OCI-LY3 (cell line): ENCODE measurements at regions not wholly inside any gene's neighbourhood (a gene's known extent, or its start where the extent isn't known, plus 50 kb on each side); places are given as distances from the start of the nearest gene placed in this dataset.

Experiments used
- H2AFZ ChIP-seq: fragments of 200-600, 300-600 bp; shearing (Covaris generic); 2 replicates; pipeline ENCODE4 v1.6.0; 2014; ENCODE audit warnings: antibody characterized with exemption, low read depth, low read length
- H3K27ac ChIP-seq: fragments of 200-600, 300-600 bp; sonication (generic); 2 replicates; pipeline ENCODE4 v1.5.1; 2014; ENCODE audit warnings: mild to moderate bottlenecking, low read length, moderate library complexity, mixed read lengths
- H3K27me3 ChIP-seq: fragments of 200-600, 300-600 bp; sonication (generic); 2 replicates; pipeline ENCODE4 v1.6.1; 2014; ENCODE audit warnings: low read depth, low read length, mixed read lengths
- H3K36me3 ChIP-seq: fragments of 200-600, 300-600 bp; sonication (generic); replicated peaks from 2 replicates; pipeline ENCODE3; 2014; ENCODE audit warnings: low read depth, low read length, mixed read lengths
- H3K4me1 ChIP-seq: fragments of 300-600, 200-600 bp; sonication (generic); 2 replicates; pipeline ENCODE4 v1.6.1; 2014; ENCODE audit warnings: low read length, mixed read lengths
- H3K4me2 ChIP-seq: fragments of 200-600, 300-600 bp; sonication (generic); 2 replicates; pipeline ENCODE4 v1.6.1; 2014; ENCODE audit warnings: low read length, mixed read lengths
- H3K4me3 ChIP-seq: fragments of 300-600, 200-600 bp; sonication (generic); 2 replicates; pipeline ENCODE4 v1.5.1; 2014; ENCODE audit warnings: antibody characterized with exemption, mild to moderate bottlenecking, low read length, moderate library complexity
- H3K79me2 ChIP-seq: fragments of 300-600, 200-600 bp; shearing (Covaris generic); 2 replicates; pipeline ENCODE4 v1.6.1; 2014; ENCODE audit warnings: mild to moderate bottlenecking, low read length, mixed read lengths
- H3K9ac ChIP-seq: fragments of 300-600, 200-600 bp; shearing (Covaris generic); 2 replicates; pipeline ENCODE4 v1.6.0; 2014; ENCODE audit warnings: mild to moderate bottlenecking, low read length, moderate library complexity
- H3K9me3 ChIP-seq: fragments of 200-600, 300-600 bp; shearing (Covaris generic); 2 replicates; pipeline ENCODE4 v1.6.1; 2014; ENCODE audit warnings: low read length, mixed read lengths; ENCODE audit not compliant: insufficient read depth
- H4K20me1 ChIP-seq: fragments of 200-600, 300-600 bp; sonication (generic); 2 replicates; pipeline ENCODE4 v1.6.1; 2016; ENCODE audit warnings: low read length, mixed read lengths; ENCODE audit not compliant: insufficient read depth
- CTCF ChIP-seq: fragments of 200-600, 300-600 bp; sonication (generic); IDR thresholded peaks from 2 replicates; pipeline ENCODE4 v1.5.1; 2014; ENCODE audit warnings: antibody characterized with exemption, low read length, low read depth
- EZH2phosphoT487 ChIP-seq: fragments of 200-600 bp; shearing (Covaris generic); IDR thresholded peaks from 2 replicates; pipeline ENCODE4 v1.6.1; 2018; ENCODE audit warnings: antibody characterized with exemption, mixed run types, low read depth

GRCh38 chr5:81908044-81908443 is 63.8 kb upstream of the ATG10 start:
- Histone ChIP-seq H3K4me2 (no peak overlapping the region), H3K27me3 (no peaks in the 10 kb centered on the region), H3K4me3 (no peak overlapping the region), H4K20me1 (no peaks in the 10 kb centered on the region), H3K9ac (no peak overlapping the region), H3K9me3 (no peaks in the 10 kb centered on the region), H2AFZ (no peak overlapping the region), H3K4me1 (peaks cover 9% of the 10 kb centered on the region), H3K79me2 (no peaks in the 10 kb centered on the region), H3K36me3 (no peaks in the 10 kb centered on the region), H3K27ac (no peak overlapping the region)
- TF ChIP-seq EZH2phosphoT487, result no peak
- no peak for TF ChIP-seq CTCF

- Histone ChIP-seq H3K4me1 (peaks cover 9% of the 10 kb centered on the region), H3K9me3 (no peaks in the 10 kb centered on the region), H3K27me3 (no peaks in the 10 kb centered on the region), H2AFZ (no peak overlapping the region), H4K20me1 (no peaks in the 10 kb centered on the region), H3K36me3 (no peaks in the 10 kb centered on the region), H3K4me3 (no peak overlapping the region), H3K27ac (no peak overlapping the region), H3K9ac (no peak overlapping the region), H3K79me2 (no peaks in the 10 kb centered on the region), H3K4me2 (no peak overlapping the region)
- TF ChIP-seq EZH2phosphoT487 (no peak), CTCF (no peak)
Measured at GRCh38 chr5:81907012-81907635, 64.7 kb upstream of the ATG10 start.

GRCh38 chr5:81906086-81906485 is 65.7 kb upstream of the ATG10 start:
- no peaks in the 10 kb centered on the region for H3K79me2 ChIP-seq
- TF ChIP-seq CTCF (no peak), EZH2phosphoT487 (no peak)
- no peaks in the 10 kb centered on the region for H3K36me3 ChIP-seq
- peaks cover 9% of the 10 kb centered on the region for H3K4me1 ChIP-seq
- H3K27me3 ChIP-seq, result no peaks in the 10 kb centered on the region
- no peak overlapping the region for H3K4me2 ChIP-seq
- no peak overlapping the region for H2AFZ ChIP-seq
- H4K20me1 ChIP-seq, result no peaks in the 10 kb centered on the region
- no peak overlapping the region for H3K9ac ChIP-seq
- H3K9me3 ChIP-seq, result no peaks in the 10 kb centered on the region
- no peak overlapping the region for H3K4me3 ChIP-seq
- no peak overlapping the region for H3K27ac ChIP-seq

- Histone ChIP-seq H3K4me2 (no peak overlapping the region), H3K79me2 (no peaks in the 10 kb centered on the region), H3K4me3 (no peak overlapping the region), H3K9me3 (no peaks in the 10 kb centered on the region), H3K9ac (no peak overlapping the region), H3K27me3 (no peaks in the 10 kb centered on the region), H2AFZ (no peak overlapping the region), H4K20me1 (no peaks in the 10 kb centered on the region), H3K27ac (no peak overlapping the region), H3K36me3 (no peaks in the 10 kb centered on the region), H3K4me1 (peaks cover 6% of the 10 kb centered on the region)
- no peak for TF ChIP-seq CTCF
- TF ChIP-seq EZH2phosphoT487, result no peak
Measured at GRCh38 chr5:81904861-81905260, 67.0 kb upstream of the ATG10 start.
